Gastrocnemius medialis (tissue), 4 donors: ENCODE measurements at regions not wholly inside any gene's neighbourhood (a gene's known extent, or its start where the extent isn't known, plus 50 kb on each side); places are given as distances from the start of the nearest gene placed in this dataset.

ENCODE experiments used
- CTCF ChIP-seq, 5 experiments: fragments of 450-650 bp in 3 of 5; fragments of 200-600 bp in 2 of 5; sonication (generic) in 2 of 5; IDR thresholded peaks in 4 of 5; conservative IDR thresholded peaks in 1 of 5; 1 replicate in 4 of 5; 2 replicates in 1 of 5; pipeline ENCODE4 v1.5.1; 2016 to 2019; ENCODE audit warnings: antibody characterized with exemption in 5 of 5, mild to moderate bottlenecking in 3 of 5, moderate library complexity in 3 of 5
- POLR2A ChIP-seq, 2 donors: fragments of 450-650 bp; IDR thresholded peaks; one replicate each; pipeline ENCODE4 v1.6.1; 2017; ENCODE audit warnings: antibody characterized with exemption in 2 of 2, mild to moderate bottlenecking in 2 of 2, moderate library complexity in 2 of 2

GRCh38 chr2:16429431-16430145 is 236.0 kb downstream of the CYRIA start:
- TF ChIP-seq CTCF (IDR thresholded peaks at IDR 0.05 in 4 of 5, conservative IDR thresholded peaks at IDR 0.05 in 1 of 5), result no peak
- no peak for TF ChIP-seq POLR2A (IDR thresholded peaks at IDR 0.05)
